ENCODE measurements at regions not wholly inside any gene's neighbourhood (a gene's known extent, or its start where the extent isn't known, plus 50 kb on each side); places are given as distances from the start of the nearest gene placed in this dataset.

DNA sequence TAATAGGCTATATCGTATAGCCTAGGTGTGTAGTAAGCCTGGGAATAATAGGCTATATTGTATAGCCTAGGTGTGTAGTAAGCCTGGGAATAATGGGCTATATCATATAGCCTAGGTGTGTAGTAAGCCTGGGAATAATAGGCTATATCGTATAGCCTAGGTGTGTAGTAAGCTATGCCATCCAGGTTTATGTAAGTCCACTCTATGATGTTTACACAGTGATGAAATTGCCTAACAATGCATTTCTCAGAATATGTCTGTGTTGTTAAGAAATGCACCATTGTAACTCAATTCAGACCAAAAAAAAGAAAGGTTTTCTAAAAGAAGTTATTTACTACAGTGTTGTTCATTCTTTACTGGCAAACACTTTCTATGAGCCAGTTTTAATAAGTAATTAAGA is 1387.2 kb downstream of the STIM2 start:
- no peak for DNase-seq (ENCODE audit: extremely low spot score)
- ChIA-PET POLR2A (no interaction called here), CTCF (no interaction called here)
- TF ChIP-seq CTCF (IDR thresholded peaks at IDR 0.05; ENCODE audit: control extremely low read depth, extremely low read depth, low read depth, missing control alignments), result no peak

DNA sequence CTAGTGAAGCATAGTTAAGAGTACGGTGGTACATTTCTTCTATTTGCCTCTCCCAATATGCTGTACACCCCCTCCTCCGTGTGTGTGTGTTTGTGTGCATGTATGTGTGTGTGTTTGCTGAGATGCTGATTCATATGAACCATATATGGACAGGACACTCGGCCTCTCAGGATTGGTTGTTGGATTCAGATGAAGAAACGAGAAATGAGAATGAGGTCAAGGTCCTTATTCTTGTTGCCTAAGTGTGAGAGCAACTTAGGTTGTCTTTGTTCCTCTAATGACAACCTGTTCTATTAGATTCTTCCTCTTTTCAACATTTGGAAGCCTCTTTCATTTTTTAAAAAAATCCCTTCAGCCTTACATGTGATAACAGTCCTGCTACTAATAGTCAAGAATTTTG is 1387.6 kb downstream of the STIM2 start:
- ChIA-PET CTCF (no interaction called here), POLR2A (no interaction called here)
- no peak for TF ChIP-seq CTCF (IDR thresholded peaks at IDR 0.05; ENCODE audit: control extremely low read depth, extremely low read depth, low read depth, missing control alignments)
- DNase-seq (ENCODE audit: extremely low spot score), result no peak

- POLR2A ChIA-PET, result no interaction called here
- CTCF ChIA-PET, result interaction anchor here (1.0 to 1.4 kb wide), 2 partner anchors 10 to 16 kb away, joined by 3 to 4 read pairs; no protein-coding TSS in a partner anchor
- DNase-seq (ENCODE audit: extremely low spot score), result no peak
- TF ChIP-seq CTCF (IDR thresholded peaks at IDR 0.05; ENCODE audit: control extremely low read depth, extremely low read depth, low read depth, missing control alignments), result no peak
Observed at GRCh38 chr4:28250646-28251045, 1390.0 kb downstream of the STIM2 start.

GRCh38 chr4:28251831-28252230 is 1391.2 kb downstream of the STIM2 start:
- ChIA-PET CTCF (interaction anchor here (1.0 to 1.6 kb wide), 3 partner anchors 9 to 18 kb away, joined by 3 to 4 read pairs (median 3); no protein-coding TSS in a partner anchor), POLR2A (no interaction called here)
- TF ChIP-seq CTCF (IDR thresholded peaks at IDR 0.05; ENCODE audit: control extremely low read depth, extremely low read depth, low read depth, missing control alignments), result no peak
- DNase-seq (ENCODE audit: extremely low spot score), result no peak

DNA sequence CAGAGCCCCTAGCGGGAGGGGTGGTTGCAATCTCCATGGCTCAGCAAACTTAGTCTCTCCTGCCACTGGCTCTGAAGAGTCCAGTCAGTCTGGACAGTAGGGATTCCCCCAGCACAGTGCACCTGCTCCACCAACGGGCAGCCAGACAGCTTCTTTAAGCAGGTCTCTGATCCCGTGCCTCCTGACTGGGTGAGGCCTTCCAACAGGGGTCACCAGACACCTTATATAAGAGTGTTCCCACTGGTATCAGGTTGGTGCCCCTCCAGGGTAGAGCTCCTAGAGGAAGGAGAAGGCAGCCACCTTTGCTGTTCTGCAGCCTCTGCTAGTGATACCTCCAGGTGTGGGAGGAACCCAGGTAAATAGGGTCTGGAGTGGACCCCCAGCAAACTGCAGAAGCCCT is 1393.4 kb downstream of the STIM2 start:
- CTCF ChIA-PET, result no interaction called here
- no peak for TF ChIP-seq CTCF (IDR thresholded peaks at IDR 0.05; ENCODE audit: control extremely low read depth, extremely low read depth, low read depth, missing control alignments)
- POLR2A ChIA-PET, result no interaction called here
- DNase-seq (ENCODE audit: extremely low spot score), result no peak

DNA sequence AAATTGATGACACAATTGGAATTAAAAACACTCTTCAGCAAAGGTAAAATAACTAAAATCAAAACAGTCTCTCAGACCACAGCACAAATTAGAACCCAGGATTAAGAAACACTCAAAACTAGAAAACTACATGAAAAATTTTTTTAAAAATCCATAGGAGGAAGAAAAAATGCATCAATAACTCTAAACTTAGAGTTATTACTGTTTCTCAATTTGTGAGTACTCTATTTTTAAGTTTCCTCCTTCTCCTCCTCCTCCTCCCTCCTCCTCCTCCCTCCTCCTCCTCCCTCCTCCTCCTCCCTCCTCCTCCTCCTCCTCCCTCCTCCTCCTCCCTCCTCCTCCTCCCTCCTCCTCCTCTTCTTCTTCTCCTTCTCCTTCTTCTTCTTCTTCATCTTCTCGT is 1395.7 kb downstream of the STIM2 start:
- ChIA-PET CTCF (no interaction called here), POLR2A (no interaction called here)
- no peak for TF ChIP-seq CTCF (IDR thresholded peaks at IDR 0.05; ENCODE audit: control extremely low read depth, extremely low read depth, low read depth, missing control alignments)
- no peak for DNase-seq (ENCODE audit: extremely low spot score)

- POLR2A ChIA-PET, result no interaction called here
- no peak for TF ChIP-seq CTCF (IDR thresholded peaks at IDR 0.05; ENCODE audit: control extremely low read depth, extremely low read depth, low read depth, missing control alignments)
- CTCF ChIA-PET, result interaction anchor here (1.2 kb wide), 1 partner anchor 8 kb away, joined by 3 read pairs; no protein-coding TSS in a partner anchor
- no peak for DNase-seq (ENCODE audit: extremely low spot score)
Observed at GRCh38 chr4:28259951-28260350, 1399.3 kb downstream of the STIM2 start.
